ENCODE measurements at regions not wholly inside any gene's neighbourhood (a gene's known extent, or its start where the extent isn't known, plus 50 kb on each side); places are given as distances from the start of the nearest gene placed in this dataset.

GRCh38 chr2:215583881-215584280 lies 148.0 kb upstream of the FN1 start:
- in situ Hi-C loops (cut with HindIII; ENCODE audit: low pct_unique_long_range_greater_than_20kb, low sequenced_read_pairs) = no loop called here
- Histone ChIP-seq H3K4me3 (ENCODE audit: low read depth in 2 of 2, low read length in 2 of 2) (no peak overlapping the region), H3K27ac (ENCODE audit: low read length) (no peak overlapping the region), H3K36me3 (ENCODE audit: control insufficient read depth, insufficient read depth, low read length) (no peaks in the 10 kb centered on the region), H3K27me3 (ENCODE audit: control insufficient read depth, insufficient read depth, low read length) (no peaks in the 10 kb centered on the region), H3K4me1 (ENCODE audit: control insufficient read depth, insufficient read depth, low read length) (no peaks in the 10 kb centered on the region), H3K9me3 (ENCODE audit: control insufficient read depth, insufficient read depth, low read depth, low read length) (no peaks in the 10 kb centered on the region)
- intact Hi-C loops (cut with micrococcal nuclease; ENCODE audit: unreplicated experiment) = no loop called here
- no TSS peak for BruUV-seq (replicated peaks)
- no peak for ATAC-seq
- no peak for TF ChIP-seq POLR2AphosphoS5 (IDR thresholded peaks at IDR 0.05; ENCODE audit: low read depth, low read length)
- TF ChIP-seq SIN3A (IDR thresholded peaks at IDR 0.05; ENCODE audit: borderline replicate concordance, insufficient read depth, low read depth, low read length) = no peak
- no peak for TF ChIP-seq REST (IDR thresholded peaks at IDR 0.05; ENCODE audit: insufficient read depth in 1 of 2, low read depth in 2 of 2, low read length in 1 of 2)
- no peak for TF ChIP-seq CTCF (IDR thresholded peaks at IDR 0.05)
- TF ChIP-seq TCF7L2 (IDR thresholded peaks at IDR 0.05; ENCODE audit: low read depth, low read length) = no peak
- DNase-seq (ENCODE audit: low read depth, low spot score) = no peak
- POLR2A ChIA-PET = no interaction called here
- CTCF ChIA-PET = no interaction called here

GRCh38 chr2:215579809-215580208 lies 143.9 kb upstream of the FN1 start:
- Histone ChIP-seq H3K36me3 (ENCODE audit: control insufficient read depth, insufficient read depth, low read length) (no peaks in the 10 kb centered on the region), H3K27ac (ENCODE audit: low read length) (no peak overlapping the region), H3K9me3 (ENCODE audit: control insufficient read depth, insufficient read depth, low read depth, low read length) (no peaks in the 10 kb centered on the region), H3K27me3 (ENCODE audit: control insufficient read depth, insufficient read depth, low read length) (no peaks in the 10 kb centered on the region), H3K4me1 (ENCODE audit: control insufficient read depth, insufficient read depth, low read length) (no peaks in the 10 kb centered on the region), H3K4me3 (ENCODE audit: low read depth in 2 of 2, low read length in 2 of 2) (no peak overlapping the region)
- BruUV-seq (replicated peaks) = no TSS peak
- intact Hi-C loops (cut with micrococcal nuclease; ENCODE audit: unreplicated experiment) (no loop called here), in situ Hi-C loops (cut with HindIII; ENCODE audit: low pct_unique_long_range_greater_than_20kb, low sequenced_read_pairs) (no loop called here)
- TF ChIP-seq SIN3A (IDR thresholded peaks at IDR 0.05; ENCODE audit: borderline replicate concordance, insufficient read depth, low read depth, low read length) = no peak
- no peak for TF ChIP-seq POLR2AphosphoS5 (IDR thresholded peaks at IDR 0.05; ENCODE audit: low read depth, low read length)
- TF ChIP-seq CTCF (IDR thresholded peaks at IDR 0.05) = no peak
- TF ChIP-seq REST (IDR thresholded peaks at IDR 0.05; ENCODE audit: insufficient read depth in 1 of 2, low read depth in 2 of 2, low read length in 1 of 2) = no peak
- no peak for TF ChIP-seq TCF7L2 (IDR thresholded peaks at IDR 0.05; ENCODE audit: low read depth, low read length)
- CTCF ChIA-PET = no interaction called here
- POLR2A ChIA-PET = no interaction called here
- no peak for ATAC-seq
- no peak for DNase-seq (ENCODE audit: low read depth, low spot score)
